Heart left ventricle (tissue), 16 donors: ENCODE measurements at regions not wholly inside any gene's neighbourhood (a gene's known extent, or its start where the extent isn't known, plus 50 kb on each side); places are given as distances from the start of the nearest gene placed in this dataset.

Experiments used
- ATAC-seq, 4 donors: fragments of 200-7000 bp; cut with Tn5 transposase; one replicate each; pipeline ENCODE4 v1.9.1; 2020 to 2022; ENCODE audit warnings: moderate library complexity in 4 of 4, mild to moderate bottlenecking in 3 of 4, moderate number of reproducible peaks in 1 of 4
- DNase-seq, 5 donors: peaks; one replicate each; pipeline ENCODE4 v3.0.0-alpha.2; 2020
- H3K27ac ChIP-seq, 12 donors: fragments of 200-600 bp; sonication (generic) in 4 of 12; one replicate each; pipeline versions ENCODE4 v1.5.0 to v1.8.0; 2016 to 2022; ENCODE audit warnings: mild to moderate bottlenecking in 2 of 12
- H3K27me3 ChIP-seq, 9 donors: fragments of 200-600 bp; sonication (generic) in 2 of 9; one replicate each; pipeline versions ENCODE4 v1.5.1 to v1.8.0; 2016 to 2022; ENCODE audit warnings: mild to moderate bottlenecking in 3 of 9
- H3K36me3 ChIP-seq, 9 donors: fragments of 200-600 bp; sonication (generic) in 2 of 9; one replicate each; pipeline versions ENCODE4 v1.5.0 to v1.8.0; 2018 to 2022; ENCODE audit warnings: mild to moderate bottlenecking in 2 of 9
- H3K4me1 ChIP-seq, 12 donors: fragments of 200-600 bp; sonication (generic) in 4 of 12; one replicate each; pipeline versions ENCODE4 v1.5.0 to v1.8.0; 2016 to 2022; ENCODE audit warnings: mild to moderate bottlenecking in 3 of 12
- H3K4me3 ChIP-seq, 12 donors: fragments of 200-600 bp; sonication (generic) in 4 of 12; one replicate each; pipeline versions ENCODE4 v1.5.0 to v1.8.0; 2017 to 2022; ENCODE audit warnings: mild to moderate bottlenecking in 9 of 12, moderate library complexity in 4 of 12
- H3K9me3 ChIP-seq, 12 donors: fragments of 200-600 bp; sonication (generic) in 4 of 12; one replicate each; pipeline versions ENCODE4 v1.5.0 to v1.8.0; 2016 to 2022; ENCODE audit warnings: mild to moderate bottlenecking in 1 of 12
- POLR2A ChIP-seq, 2 donors: fragments of 450-650 bp; IDR thresholded peaks; one replicate each; pipeline ENCODE4 v1.6.1; 2017; ENCODE audit warnings: antibody characterized with exemption in 2 of 2, mild to moderate bottlenecking in 2 of 2, moderate library complexity in 2 of 2
- WGBS, 4 donors: extraction: QIAGEN DNeasy Blood & Tissue Kit in 2 of 4; methylation state at CpG; one replicate each; pipeline versions ENCODE4 v1.1.5 to v1.1.7; 2013 to 2018; 5-methylcytosine and 5-hydroxymethylcytosine counted together
- intact Hi-C, 10 donors: fragments of 100-400 bp; cut with DNase I; formaldehyde crosslinking; loops; one replicate each; pipeline versions ENCODE4 v1.11.1 to v1.14.2; 2022
- TF ChIP-seq, protein P1 (sequence below), 12 donors: fragments of 200-600 bp; sonication (generic) in 4 of 12; IDR thresholded peaks; one replicate each; pipeline versions ENCODE4 v1.5.0 to v1.8.0; 2018 to 2022; ENCODE audit warnings: antibody characterized with exemption in 12 of 12, mild to moderate bottlenecking in 5 of 12
- donor health status: ischemic (EF 13 %, LVEDD 7.1; RV severe dilation, severe dysfunction).
- donor health status: healthy with polysubstance abuse.
- donor health status: DM: no; HTN: yes; CAD: no.
- donor health status: DM: no; HTN: no; CAD: no.
- donor health status: ischemic (EF 25% LVEDD 6.9; RV normal size, moderate dysfunction).
- donor health status: ischemic (EF 25% LVEDD 5.7; RV mildly dilated, moderate dysfunction).
- donor health status: healthy.
- donor health status: DM: yes; HTN: yes; CAD: no.
- donor health status: ischemic (EF 35%, LVEDD 5.7; RV mildly dilated, moderate dysfunction).
- donor health status: nonischemic (EF 11% LVEDD 7.7; RV severe dilation, severe dysfunction).
- donor health status: DM: yes; HTN: yes; CAD: no.
- donor health status: PGD.
- donor health status: ischemic (EF 29% LVEDD 5.4; RV normal size, mild dysfunction).
- donor health status: nonischemic (EF 23%, LVEDD 6.1; RV moderate dilation, normal function).

DNA sequence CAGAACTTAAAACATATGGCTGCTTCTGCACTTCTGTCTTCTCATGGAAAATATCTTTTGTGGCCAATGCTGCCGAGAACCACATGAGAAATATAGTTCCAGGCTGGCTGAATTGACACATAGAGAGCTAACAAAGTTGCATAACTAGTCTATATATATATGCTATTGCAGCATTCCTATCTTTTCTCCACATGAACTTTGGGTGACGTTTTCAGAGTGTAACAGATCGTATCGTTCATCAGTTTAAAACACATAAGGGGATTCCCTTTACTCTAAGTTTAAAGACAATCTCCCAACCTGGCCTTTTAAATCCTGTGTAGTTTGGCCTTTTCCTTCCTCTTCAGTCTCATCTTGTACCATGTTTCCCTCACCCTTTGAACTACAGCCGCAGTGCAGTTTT is 394.2 kb upstream of the CBLB start:
- WGBS, 4 donors, result 79 to 87% (median 84%) methylated on average over 5 of the region's 5 CpGs
- no peak for DNase-seq
- Histone ChIP-seq H3K27ac (no peak overlapping the region), H3K36me3 (no peaks in the 10 kb centered on the region), H3K4me3 (no peak overlapping the region), H3K27me3 (no peaks in the 10 kb centered on the region), H3K9me3 (no peaks in the 10 kb centered on the region), H3K4me1 (no peaks in the 10 kb centered on the region)
- ATAC-seq, result no peak
- TF ChIP-seq POLR2A (IDR thresholded peaks at IDR 0.05), result no peak
- TF ChIP-seq, protein P1, sequence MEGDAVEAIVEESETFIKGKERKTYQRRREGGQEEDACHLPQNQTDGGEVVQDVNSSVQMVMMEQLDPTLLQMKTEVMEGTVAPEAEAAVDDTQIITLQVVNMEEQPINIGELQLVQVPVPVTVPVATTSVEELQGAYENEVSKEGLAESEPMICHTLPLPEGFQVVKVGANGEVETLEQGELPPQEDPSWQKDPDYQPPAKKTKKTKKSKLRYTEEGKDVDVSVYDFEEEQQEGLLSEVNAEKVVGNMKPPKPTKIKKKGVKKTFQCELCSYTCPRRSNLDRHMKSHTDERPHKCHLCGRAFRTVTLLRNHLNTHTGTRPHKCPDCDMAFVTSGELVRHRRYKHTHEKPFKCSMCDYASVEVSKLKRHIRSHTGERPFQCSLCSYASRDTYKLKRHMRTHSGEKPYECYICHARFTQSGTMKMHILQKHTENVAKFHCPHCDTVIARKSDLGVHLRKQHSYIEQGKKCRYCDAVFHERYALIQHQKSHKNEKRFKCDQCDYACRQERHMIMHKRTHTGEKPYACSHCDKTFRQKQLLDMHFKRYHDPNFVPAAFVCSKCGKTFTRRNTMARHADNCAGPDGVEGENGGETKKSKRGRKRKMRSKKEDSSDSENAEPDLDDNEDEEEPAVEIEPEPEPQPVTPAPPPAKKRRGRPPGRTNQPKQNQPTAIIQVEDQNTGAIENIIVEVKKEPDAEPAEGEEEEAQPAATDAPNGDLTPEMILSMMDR (IDR thresholded peaks at IDR 0.05), result no peak
- intact Hi-C loops, result no loop called here

DNA sequence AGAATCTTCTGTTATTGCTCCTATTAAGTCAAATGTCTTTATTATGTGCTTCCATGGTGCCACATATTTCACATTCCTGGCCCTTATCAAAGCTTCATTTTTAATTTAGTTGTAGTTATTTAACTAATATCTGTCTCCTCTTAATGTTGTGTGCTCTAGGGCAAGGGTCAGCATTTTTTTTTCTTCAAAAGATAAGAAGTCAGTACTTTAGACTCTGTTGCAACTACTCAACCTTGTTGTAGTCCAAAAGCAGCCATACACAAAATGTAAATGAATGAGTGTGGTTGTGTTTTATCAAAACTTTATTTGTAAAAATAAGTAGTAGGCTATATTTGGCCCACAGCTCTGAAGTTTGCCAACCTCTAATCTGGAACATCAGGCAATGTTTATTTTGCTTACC is 394.7 kb upstream of the CBLB start:
- DNase-seq, result no peak
- ATAC-seq, result no peak
- H3K9me3 ChIP-seq, result no peaks in the 10 kb centered on the region
- no peaks in the 10 kb centered on the region for H3K36me3 ChIP-seq
- no peaks in the 10 kb centered on the region for H3K27me3 ChIP-seq
- TF ChIP-seq POLR2A (IDR thresholded peaks at IDR 0.05), result no peak
- TF ChIP-seq, protein P1 (IDR thresholded peaks at IDR 0.05), result no peak
- no peak overlapping the region for H3K27ac ChIP-seq
- intact Hi-C loops, result no loop called here
- no peaks in the 10 kb centered on the region for H3K4me1 ChIP-seq
- no peak overlapping the region for H3K4me3 ChIP-seq

DNA sequence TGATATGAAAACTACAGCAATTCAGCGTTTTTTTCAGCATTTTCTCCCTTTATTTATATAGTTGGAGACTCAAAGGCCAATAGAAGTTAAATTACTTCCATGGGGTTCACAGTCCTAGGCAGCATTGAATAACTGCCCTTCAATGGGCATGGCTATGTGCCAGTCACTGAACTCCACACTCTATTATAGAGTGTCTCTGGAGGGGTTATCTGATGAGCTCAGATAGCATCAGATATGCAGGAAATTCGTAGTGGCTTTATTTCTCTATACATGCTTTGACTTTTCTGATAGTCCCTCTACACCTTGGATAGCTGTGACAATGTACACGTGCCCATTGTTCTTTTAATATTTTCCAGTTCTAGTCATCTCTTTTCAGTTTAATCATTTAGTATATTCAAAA is 396.9 kb upstream of the CBLB start:
- ATAC-seq (no peak), DNase-seq (no peak)
- intact Hi-C loops, result no loop called here
- H3K36me3 ChIP-seq, result no peaks in the 10 kb centered on the region
- WGBS, 4 donors, result 34 to 51% (median 41%) methylated on average over 3 of the region's 3 CpGs
- no peaks in the 10 kb centered on the region for H3K9me3 ChIP-seq
- TF ChIP-seq POLR2A (IDR thresholded peaks at IDR 0.05), result no peak
- TF ChIP-seq, protein P1 (IDR thresholded peaks at IDR 0.05), result no peak
- H3K4me1 ChIP-seq, result no peaks in the 10 kb centered on the region
- no peaks in the 10 kb centered on the region for H3K27me3 ChIP-seq
- H3K4me3 ChIP-seq, result no peak overlapping the region
- no peak overlapping the region for H3K27ac ChIP-seq

DNA sequence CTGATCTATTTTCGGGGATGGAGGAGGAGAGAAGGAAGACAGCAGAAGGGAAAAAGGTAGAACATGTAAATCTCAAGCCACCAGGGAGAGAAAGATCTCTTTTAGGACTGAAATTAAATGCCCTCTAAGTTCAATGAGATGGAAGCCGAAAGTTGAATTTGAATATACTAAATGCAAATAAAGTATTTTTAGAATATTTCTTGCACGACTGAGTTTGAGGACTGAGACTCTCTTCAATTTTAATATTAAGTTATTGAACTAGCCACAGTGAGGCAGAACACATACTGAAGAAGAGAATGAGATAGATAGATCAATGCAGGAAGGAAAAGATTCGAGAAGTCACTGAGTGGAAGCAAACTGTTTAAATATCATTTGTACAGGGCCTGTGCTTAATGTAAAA is 399.9 kb upstream of the CBLB start:
- Histone ChIP-seq H3K9me3 (no peaks in the 10 kb centered on the region), H3K27me3 (no peaks in the 10 kb centered on the region), H3K36me3 (no peaks in the 10 kb centered on the region), H3K4me1 (no peaks in the 10 kb centered on the region), H3K4me3 (no peak overlapping the region), H3K27ac (no peak overlapping the region)
- DNase-seq (no peak), ATAC-seq (no peak)
- WGBS, 4 donors, result 91 to 94% (median 92%) methylated on average over 4 of the region's 4 CpGs
- intact Hi-C loops, result no loop called here
- TF ChIP-seq POLR2A (IDR thresholded peaks at IDR 0.05), result no peak
- TF ChIP-seq, protein P1 (IDR thresholded peaks at IDR 0.05), result no peak
